SK-N-DZ (cell line): ENCODE measurements at regions not wholly inside any gene's neighbourhood (a gene's known extent, or its start where the extent isn't known, plus 50 kb on each side); places are given as distances from the start of the nearest gene placed in this dataset.
"Not testable (repeated sequence)": the region's sequence is repeated elsewhere in the genome, so short reads cannot be mapped to it uniquely, and the experiment has no call there.

ENCODE experiments used
- DNase-seq: peaks from one replicate; pipeline ENCODE4 v3.0.0-alpha.2; 2015; ENCODE audit warnings: low spot score

GRCh38 chr1:116851189-116851588 lies 58.5 kb upstream of the PTGFRN start:
- not testable (repeated sequence) for DNase-seq

GRCh38 chr1:116851846-116852245 lies 57.9 kb upstream of the PTGFRN start:
- DNase-seq: no peak

- no peak for DNase-seq
Observed at GRCh38 chr1:116852367-116852766, 57.3 kb upstream of the PTGFRN start.

- DNase-seq: no peak
Observed at GRCh38 chr1:116852910-116853309, 56.8 kb upstream of the PTGFRN start.

- peak; percentile 18 for DNase-seq
Observed at GRCh38 chr1:116853680-116854402, 55.9 kb upstream of the PTGFRN start.

- DNase-seq: no peak
Observed at GRCh38 chr1:116854403-116854690, 55.4 kb upstream of the PTGFRN start.

GRCh38 chr1:116854716-116855115 lies 55.0 kb upstream of the PTGFRN start:
- no peak for DNase-seq

- peak; percentile 65 for DNase-seq
Observed at GRCh38 chr1:116855191-116855619, 54.5 kb upstream of the PTGFRN start.

GRCh38 chr1:116855773-116856201 lies 53.9 kb upstream of the PTGFRN start:
- DNase-seq: peak; percentile 87

GRCh38 chr1:116856312-116856711 lies 53.4 kb upstream of the PTGFRN start:
- no peak for DNase-seq

GRCh38 chr1:116857092-116857491 lies 52.6 kb upstream of the PTGFRN start:
- peak; percentile 57 for DNase-seq
